NB4 (cell line): ENCODE measurements at regions not wholly inside any gene's neighbourhood (a gene's known extent, or its start where the extent isn't known, plus 50 kb on each side); places are given as distances from the start of the nearest gene placed in this dataset.

Source experiments
- CTCF ChIP-seq: IDR thresholded peaks from one replicate; pipeline ENCODE4 v1.5.1; 2012; ENCODE audit warnings: low read depth, low read length
- MYC ChIP-seq: IDR thresholded peaks from 2 replicates; pipeline ENCODE4 v1.6.1; 2011; ENCODE audit warnings: low read depth, low read length
- TF ChIP-seq, protein P1 (sequence below): IDR thresholded peaks from 2 replicates; pipeline ENCODE4 v1.6.1; 2011; ENCODE audit warnings: low read depth, low read length

DNA sequence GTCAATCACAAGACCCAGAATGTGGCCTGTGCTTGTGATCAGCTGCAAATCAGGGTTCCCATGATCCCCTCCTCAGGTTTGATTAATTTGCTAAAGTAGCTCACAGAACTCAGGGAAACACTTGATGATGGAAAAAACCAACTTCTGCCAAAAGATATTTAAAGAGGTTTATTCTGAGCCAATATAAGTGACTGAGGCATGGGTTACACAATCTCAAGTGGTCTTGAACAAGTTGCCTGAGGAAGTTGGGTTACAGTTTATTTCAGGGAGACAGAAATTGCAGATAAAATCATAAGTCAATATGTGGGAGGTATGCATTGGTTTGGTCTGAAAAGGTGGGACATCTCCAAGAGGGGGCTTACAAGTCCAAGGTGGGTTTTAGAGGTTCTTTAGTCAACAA is 243.1 kb downstream of the S1PR1 start:
- TF ChIP-seq CTCF (no peak), MYC (no peak)
- TF ChIP-seq, protein P1, sequence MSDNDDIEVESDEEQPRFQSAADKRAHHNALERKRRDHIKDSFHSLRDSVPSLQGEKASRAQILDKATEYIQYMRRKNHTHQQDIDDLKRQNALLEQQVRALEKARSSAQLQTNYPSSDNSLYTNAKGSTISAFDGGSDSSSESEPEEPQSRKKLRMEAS: no peak
